NCI-H510A (cell line): ENCODE measurements at regions not wholly inside any gene's neighbourhood (a gene's known extent, or its start where the extent isn't known, plus 50 kb on each side); places are given as distances from the start of the nearest gene placed in this dataset.
A peak's percentile ranks its signal among the peaks of the same experiment; 100 is the strongest.

ENCODE experiments used
- DNase-seq: peaks from one replicate; lab custom pipeline; 2025; lab: John Stamatoyannopoulos, UW

- DNase-seq: no peak
These were observed 60.2 kb upstream of the LRRC4C start for GRCh38 chr11:41519696-41520095.

DNA sequence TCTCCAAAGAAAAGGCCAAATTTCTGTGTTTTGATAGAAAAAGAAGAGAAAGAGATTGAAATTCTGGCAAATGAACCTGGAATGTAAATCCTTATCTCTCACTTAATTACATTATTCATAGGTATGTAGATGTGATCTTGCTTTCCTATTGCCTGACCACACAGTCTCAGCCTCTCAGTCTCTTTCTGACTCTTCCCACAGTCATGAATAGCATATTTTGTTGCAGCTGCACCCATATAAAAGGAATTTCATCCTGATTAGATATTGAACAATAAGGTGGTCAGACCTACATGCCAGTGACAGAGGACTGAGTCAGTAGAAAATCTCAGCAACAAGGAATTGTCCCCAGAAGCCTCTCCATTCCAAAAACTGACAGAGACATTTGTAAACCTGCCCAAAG lies 62.9 kb upstream of the LRRC4C start:
- no peak for DNase-seq

GRCh38 chr11:41522899-41523672 lies 63.6 kb upstream of the LRRC4C start:
- DNase-seq: no peak

DNA sequence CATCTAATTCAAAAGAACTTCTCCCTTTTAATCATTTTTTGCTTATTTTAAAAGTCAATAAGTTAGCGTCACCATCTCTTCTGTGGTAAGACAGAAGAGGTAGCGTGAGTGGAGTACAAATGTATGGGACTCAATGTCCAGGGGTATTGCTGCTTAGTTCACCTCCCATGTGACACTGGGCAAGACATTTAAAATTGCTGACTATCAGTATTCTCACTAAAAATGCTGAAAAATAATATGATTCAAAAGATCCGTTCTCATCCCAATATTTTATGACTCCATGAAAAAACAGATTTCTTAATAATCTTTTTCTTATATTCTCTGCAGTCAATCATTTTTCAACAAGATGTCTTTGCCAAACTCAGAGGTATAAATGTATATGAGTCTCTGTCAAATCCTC lies 68.1 kb upstream of the LRRC4C start:
- DNase-seq: no peak

- no peak for DNase-seq
These were observed 73.0 kb upstream of the LRRC4C start for GRCh38 chr11:41532413-41532812.

DNA sequence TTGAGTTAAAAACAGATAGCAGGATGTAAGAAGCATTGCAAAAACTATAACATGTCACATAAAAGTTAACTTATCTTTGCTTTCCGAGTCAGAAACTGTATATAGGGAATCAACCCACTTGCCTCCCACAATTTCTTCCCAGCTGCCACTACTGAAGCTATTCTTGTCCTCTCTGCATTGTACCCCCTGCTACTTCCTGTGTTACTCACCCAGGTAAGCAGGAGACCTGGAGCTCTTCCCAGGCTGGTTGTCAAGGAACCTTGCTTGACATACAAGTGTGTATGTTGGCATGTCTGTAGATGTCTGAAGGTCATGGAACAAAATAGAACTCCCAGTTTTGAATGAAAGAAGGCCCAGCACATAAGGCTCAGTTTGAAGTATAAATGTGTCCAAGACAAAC lies 74.3 kb upstream of the LRRC4C start:
- no peak for DNase-seq

GRCh38 chr11:41534391-41534790 lies 74.9 kb upstream of the LRRC4C start:
- DNase-seq: no peak

DNA sequence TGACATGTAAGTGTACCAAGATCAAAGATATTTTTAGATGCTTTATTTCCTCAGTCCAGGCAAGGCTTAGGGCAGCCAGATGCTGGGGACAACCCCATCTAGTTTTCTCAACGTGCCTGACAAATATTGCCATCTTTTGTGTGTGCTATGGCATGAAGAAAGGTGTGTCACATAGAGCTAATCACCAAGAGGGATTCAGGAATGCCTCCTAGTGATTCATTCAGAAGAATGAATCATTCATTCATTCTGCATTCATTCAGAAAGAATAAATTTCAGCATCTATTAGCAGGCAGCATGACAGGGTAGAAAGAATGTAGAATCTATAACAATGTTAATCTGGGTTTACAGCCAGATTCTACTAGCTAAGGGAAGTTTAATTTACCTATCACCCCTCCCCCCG lies 75.4 kb upstream of the LRRC4C start:
- no peak for DNase-seq

- no peak for DNase-seq
These were observed 76.6 kb upstream of the LRRC4C start for GRCh38 chr11:41536021-41536568.

GRCh38 chr11:41544902-41545301 lies 85.5 kb upstream of the LRRC4C start:
- peak; percentile 1 for DNase-seq

DNA sequence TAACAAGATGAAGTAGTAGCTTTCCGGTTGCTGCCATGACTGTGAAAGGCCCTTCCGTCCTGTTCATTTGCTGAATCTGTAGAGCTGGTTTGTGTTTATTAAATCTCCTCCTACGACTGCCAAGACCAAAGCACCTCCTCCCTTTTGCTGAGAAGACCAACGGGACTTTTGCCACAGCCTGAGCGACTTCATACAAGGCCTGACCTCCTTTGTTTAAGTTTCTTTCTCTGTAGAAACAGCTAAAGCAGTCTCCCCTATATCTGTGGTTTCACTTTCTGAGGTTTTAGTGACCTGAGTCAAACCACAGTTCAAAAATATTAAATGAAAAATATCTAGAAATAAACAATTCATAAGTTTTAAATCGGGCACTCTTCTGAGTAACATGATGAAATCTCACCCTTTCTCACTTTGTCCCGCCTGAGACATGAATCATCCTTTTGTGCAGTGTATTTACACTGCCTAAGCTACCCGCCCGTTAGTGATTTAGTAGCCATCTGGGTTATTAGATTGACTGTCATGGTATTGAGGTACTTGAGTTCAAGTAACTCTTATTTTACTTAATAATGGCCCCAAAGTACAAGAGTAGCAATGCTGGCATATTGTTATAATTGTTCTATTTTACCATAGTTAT lies 119.1 kb upstream of the LRRC4C start:
- DNase-seq: no peak

GRCh38 chr11:41579546-41579945 lies 120.1 kb upstream of the LRRC4C start:
- no peak for DNase-seq

GRCh38 chr11:41609511-41609910 lies 150.1 kb upstream of the LRRC4C start:
- DNase-seq: no peak

DNA sequence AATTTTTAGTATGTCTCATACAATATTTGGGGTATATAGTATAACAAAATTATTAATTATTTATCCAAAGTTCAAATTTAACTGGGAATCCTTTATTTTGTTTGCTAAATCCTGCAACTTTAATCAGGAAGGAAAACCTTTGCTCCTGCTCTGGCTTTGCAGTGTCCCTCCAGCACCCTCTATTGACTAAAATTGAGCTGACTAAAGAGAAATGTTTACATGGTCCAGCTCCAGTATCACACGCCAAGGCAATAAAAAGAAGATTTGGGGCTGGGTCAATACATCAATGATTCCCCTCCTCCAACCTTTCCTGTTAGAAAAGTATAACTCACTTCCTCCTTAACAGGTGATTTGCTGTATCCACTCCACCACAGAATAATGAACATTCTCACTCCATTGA lies 153.0 kb upstream of the LRRC4C start:
- no peak for DNase-seq

DNA sequence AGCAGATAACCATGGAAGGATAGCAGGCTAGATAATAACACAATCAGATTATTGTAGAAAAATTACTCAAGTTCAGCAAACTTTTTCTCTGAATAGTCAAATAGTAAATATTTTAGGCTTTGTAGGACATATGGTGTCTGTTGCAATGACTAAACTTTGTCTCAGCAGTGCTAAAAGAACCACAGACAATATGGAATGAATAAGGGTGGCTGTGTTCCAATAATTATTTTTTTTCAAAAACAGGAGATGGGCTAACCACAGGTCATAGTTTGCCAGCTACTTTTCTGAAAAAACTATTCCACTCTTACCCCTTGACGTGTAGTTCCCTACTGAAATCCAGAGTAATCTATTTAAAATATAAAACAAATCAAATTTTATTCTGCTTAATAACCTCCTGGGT lies 153.9 kb upstream of the LRRC4C start:
- DNase-seq: no peak

GRCh38 chr11:41622707-41623359 lies 163.4 kb upstream of the LRRC4C start:
- DNase-seq: no peak

GRCh38 chr11:41659985-41660384 lies 200.5 kb upstream of the LRRC4C start:
- peak; percentile 35 for DNase-seq

GRCh38 chr11:41660585-41660984 lies 201.1 kb upstream of the LRRC4C start:
- no peak for DNase-seq

GRCh38 chr11:41665441-41666360 lies 206.2 kb upstream of the LRRC4C start:
- DNase-seq: no peak

GRCh38 chr11:41666951-41667653 lies 207.7 kb upstream of the LRRC4C start:
- DNase-seq: no peak

- no peak for DNase-seq
These were observed 215.8 kb upstream of the LRRC4C start for GRCh38 chr11:41675205-41675604.
